ENCODE measurements at regions not wholly inside any gene's neighbourhood (a gene's known extent, or its start where the extent isn't known, plus 50 kb on each side); places are given as distances from the start of the nearest gene placed in this dataset.

- TF ChIP-seq CTCF (IDR thresholded peaks at IDR 0.05) (no peak), EP300 (IDR thresholded peaks at IDR 0.05) (no peak), POLR2A (IDR thresholded peaks at IDR 0.05; ENCODE audit: low read depth) (no peak)
Observed at GRCh38 chr10:84047258-84048010, 91.9 kb upstream of the GHITM start.
